H1 (cell line): ENCODE measurements at regions not wholly inside any gene's neighbourhood (a gene's known extent, or its start where the extent isn't known, plus 50 kb on each side); places are given as distances from the start of the nearest gene placed in this dataset.

ENCODE experiments used
- CTCF ChIA-PET: fragments of 300-600 bp; sonication (Branson Sonifier 250); formaldehyde crosslinking; loops from one replicate; lab custom pipeline; 2021; ENCODE audit not compliant: partially characterized antibody; lab: Charles Lee
- POLR2A ChIA-PET: fragments of 300-600 bp; sonication (Branson Sonifier 250); formaldehyde crosslinking; loops from one replicate; lab custom pipeline; 2021; ENCODE audit warnings: inconsistent platforms; ENCODE audit not compliant: partially characterized antibody; lab: Charles Lee
- DNase-seq, 2 experiments: peaks; one replicate each; pipeline versions ENCODE4 v3.0.0 to v3.0.0-alpha.2; 2010 to 2022; ENCODE audit warnings: low spot score in 2 of 2, low read depth in 1 of 2, mixed read lengths in 1 of 2
- FAIRE-seq: peaks from 2 replicates; lab custom pipeline; 2011; peaks lifted over from hg19 to GRCh38; lab: Jason Lieb, UNC
- H2AFZ ChIP-seq: 2 replicates; pipeline ENCODE4 v1.8.1; 2012; ENCODE audit warnings: low read length, inconsistent platforms
- H2AK5ac ChIP-seq: 2 replicates; pipeline ENCODE4 v1.6.1; 2013; ENCODE audit warnings: low read depth, low read length
- H2BK120ac ChIP-seq: replicated peaks from 2 replicates; pipeline ENCODE3; 2013; ENCODE audit warnings: low read depth, low read length, inconsistent platforms
- H2BK12ac ChIP-seq: 2 replicates; pipeline ENCODE4 v1.6.1; 2013; ENCODE audit warnings: low read depth, low read length
- H2BK15ac ChIP-seq: 2 replicates; pipeline ENCODE4 v1.6.1; 2013; ENCODE audit warnings: low read length
- H2BK20ac ChIP-seq: 2 replicates; pipeline ENCODE4 v1.6.1; 2013; ENCODE audit warnings: low read length
- H2BK5ac ChIP-seq: 2 replicates; pipeline ENCODE4 v1.6.1; 2013; ENCODE audit warnings: low read depth, low read length
- H3K14ac ChIP-seq: 2 replicates; pipeline ENCODE4 v1.6.1; 2013; ENCODE audit warnings: inconsistent platforms; ENCODE audit not compliant: insufficient read length
- H3K18ac ChIP-seq: 2 replicates; pipeline ENCODE4 v1.6.1; 2013; ENCODE audit warnings: low read length; ENCODE audit errors: extremely low read depth
- H3K23ac ChIP-seq: 2 replicates; pipeline ENCODE4 v1.6.1; 2013; ENCODE audit warnings: inconsistent platforms; ENCODE audit not compliant: insufficient read length
- H3K23me2 ChIP-seq: 2 replicates; pipeline ENCODE4 v1.6.1; 2013; ENCODE audit warnings: low read depth, low read length
- H3K27ac ChIP-seq: 2 replicates; pipeline ENCODE4 v1.6.1; 2011; ENCODE audit warnings: low read depth, low read length, inconsistent platforms
- H3K27me3 ChIP-seq, 4 experiments: replicated peaks in 1 of 4; 1 replicate in 1 of 4; 2 replicates in 3 of 4; pipeline versions ENCODE4 v1.6.1 to v1.8.1; 2011 to 2013; ENCODE audit warnings: low read length in 3 of 4, mild to moderate bottlenecking in 3 of 4, inconsistent platforms in 2 of 4, mixed read lengths in 2 of 4, moderate library complexity in 1 of 4; ENCODE audit not compliant: control insufficient read depth in 3 of 4, insufficient read depth in 3 of 4; ENCODE audit errors: extremely low read depth in 1 of 4
- H3K36me3 ChIP-seq, 4 experiments: 2 replicates each; pipeline versions ENCODE4 v1.6.1 to v1.8.1; 2011 to 2013; ENCODE audit warnings: mild to moderate bottlenecking in 4 of 4, low read length in 3 of 4, moderate library complexity in 2 of 4, control low read depth in 1 of 4, inconsistent platforms in 1 of 4; ENCODE audit not compliant: insufficient read depth in 4 of 4, control insufficient read depth in 2 of 4
- H3K4ac ChIP-seq: replicated peaks from 2 replicates; pipeline ENCODE3; 2013; ENCODE audit warnings: low read length, low read depth, mixed read lengths, inconsistent platforms; ENCODE audit not compliant: insufficient read length
- H3K4me1 ChIP-seq, 4 experiments: replicated peaks in 1 of 4; 1 replicate in 1 of 4; 2 replicates in 3 of 4; pipeline versions ENCODE4 v1.6.1 to v1.8.1; 2011 to 2013; ENCODE audit warnings: low read length in 3 of 4, inconsistent platforms in 2 of 4, mixed read lengths in 1 of 4; ENCODE audit not compliant: insufficient read depth in 4 of 4, control insufficient read depth in 3 of 4
- H3K4me2 ChIP-seq, 2 experiments: 2 replicates each; pipeline versions ENCODE4 v1.6.1 to v1.8.1; 2011 to 2013; ENCODE audit warnings: low read depth in 2 of 2, low read length in 2 of 2, control low read depth in 1 of 2, inconsistent platforms in 1 of 2, mild to moderate bottlenecking in 1 of 2; ENCODE audit not compliant: insufficient read depth in 1 of 2
- H3K4me3 ChIP-seq, 4 experiments: fragments of 200-600, 300-600 bp in 1 of 4; sonication (generic), shearing (Covaris generic), sonication (Bioruptor Twin) in 1 of 4; 2 replicates each; pipeline versions ENCODE4 v1.5.1 to v1.8.1; 2011 to 2016; ENCODE audit warnings: low read length in 4 of 4, low read depth in 3 of 4, control low read depth in 2 of 4, inconsistent platforms in 2 of 4, mild to moderate bottlenecking in 2 of 4, mixed read lengths in 1 of 4, moderate library complexity in 1 of 4; ENCODE audit not compliant: insufficient read depth in 2 of 4; ENCODE audit errors: extremely low read depth in 1 of 4
- H3K56ac ChIP-seq: replicated peaks from 2 replicates; pipeline ENCODE3; 2013; ENCODE audit warnings: low read depth, mild to moderate bottlenecking, mixed read lengths, low read length, inconsistent platforms; ENCODE audit not compliant: insufficient read length
- H3K79me1 ChIP-seq: 2 replicates; pipeline ENCODE4 v1.6.1; 2013; ENCODE audit warnings: low read depth, low read length, control low read depth
- H3K79me2 ChIP-seq, 2 experiments: 2 replicates each; pipeline versions ENCODE4 v1.6.1 to v1.8.1; 2012 to 2013; ENCODE audit warnings: low read length in 2 of 2, mild to moderate bottlenecking in 2 of 2, inconsistent platforms in 1 of 2; ENCODE audit not compliant: insufficient read depth in 2 of 2, control insufficient read depth in 1 of 2
- H3K9ac ChIP-seq, 4 experiments: replicated peaks in 1 of 4; 1 replicate in 1 of 4; 2 replicates in 3 of 4; pipeline versions ENCODE4 v1.6.1 to v1.8.1; 2011 to 2013; ENCODE audit warnings: low read depth in 3 of 4, low read length in 3 of 4, control low read depth in 2 of 4, mild to moderate bottlenecking in 2 of 4, moderate library complexity in 2 of 4, inconsistent platforms in 1 of 4; ENCODE audit errors: extremely low read depth in 1 of 4
- H3K9me3 ChIP-seq, 2 experiments: 2 replicates each; pipeline versions ENCODE4 v1.6.1 to v1.8.1; 2012 to 2013; ENCODE audit warnings: mild to moderate bottlenecking in 2 of 2, moderate library complexity in 2 of 2, control low read depth in 1 of 2, inconsistent platforms in 1 of 2, low read depth in 1 of 2, low read length in 1 of 2, mixed read lengths in 1 of 2; ENCODE audit not compliant: insufficient read depth in 2 of 2
- H4K20me1 ChIP-seq, 2 experiments: replicated peaks in 1 of 2; 2 replicates each; pipeline versions ENCODE3 to v1.8.1; 2011 to 2013; ENCODE audit warnings: inconsistent platforms in 2 of 2, low read length in 2 of 2, mild to moderate bottlenecking in 1 of 2; ENCODE audit not compliant: insufficient read depth in 2 of 2, control insufficient read depth in 1 of 2
- H4K5ac ChIP-seq: 2 replicates; pipeline ENCODE4 v1.6.1; 2013; ENCODE audit warnings: low read length, low read depth, mixed read lengths, inconsistent platforms; ENCODE audit not compliant: insufficient read length
- H4K8ac ChIP-seq: 2 replicates; pipeline ENCODE4 v1.8.0; 2013; ENCODE audit warnings: mild to moderate bottlenecking, moderate library complexity, low read length, inconsistent platforms; ENCODE audit not compliant: insufficient read depth; ENCODE audit errors: extremely low read depth
- H4K91ac ChIP-seq: replicated peaks from 2 replicates; pipeline ENCODE3; 2013; ENCODE audit warnings: low read length, mixed read lengths, inconsistent platforms; ENCODE audit not compliant: insufficient read length
- MAFK ChIP-seq: IDR thresholded peaks from 2 replicates; pipeline ENCODE4 v1.6.1; 2012; ENCODE audit warnings: low read depth, mild to moderate bottlenecking, improper control_type of control experiment, low read length
- WGBS, 2 experiments: shearing (Covaris generic) in 1 of 2; methylation state at CpG; one replicate each; pipeline versions ENCODE4 v1.1.6 to v1.1.7; 2013 to 2015; ENCODE audit warnings: low lambda C conversion rate in 2 of 2, mixed read lengths in 2 of 2, inconsistent platforms in 1 of 2, low coverage in 1 of 2, missing lambda C conversion rate in 1 of 2; ENCODE audit not compliant: insufficient replicate concordance in 2 of 2, insufficient coverage in 1 of 2, insufficient read length in 1 of 2; ENCODE audit errors: extremely low coverage in 1 of 2, missing lambda C conversion rate in 1 of 2; 5-methylcytosine and 5-hydroxymethylcytosine counted together

GRCh38 chrX:69317721-69318120, 152.5 kb upstream of the PJA1 start:
- Histone ChIP-seq H4K91ac (no peak overlapping the region), H3K4me3 (no peak overlapping the region), H4K20me1 (no peaks in the 10 kb centered on the region), H3K4ac (no peak overlapping the region), H2AK5ac (no peak overlapping the region), H3K27ac (no peak overlapping the region), H2BK15ac (no peak overlapping the region), H3K23ac (no peak overlapping the region), H4K5ac (no peak overlapping the region), H3K79me2 (no peaks in the 10 kb centered on the region), H3K79me1 (no peaks in the 10 kb centered on the region), H3K23me2 (no peaks in the 10 kb centered on the region; the same call in 1 of the 2 replicates), H3K27me3 (peaks cover 0 to 4% (median 0%) of the 10 kb centered on the region in 4 experiments; a peak in 1 of 7 replicates), H2BK5ac (no peak overlapping the region), H3K4me1 (peaks cover 2 to 30% (median 11%) of the 10 kb centered on the region in 4 experiments; a peak in 5 of 7 replicates), H3K9ac (no peak overlapping the region), H2AFZ (no peak overlapping the region), H2BK12ac (no peak overlapping the region), H3K4me2 (no peak overlapping the region), H2BK120ac (no peak overlapping the region), H4K8ac (no peak overlapping the region), H3K9me3 (no peaks in the 10 kb centered on the region), H3K36me3 (no peaks in the 10 kb centered on the region), H2BK20ac (no peak overlapping the region), H3K14ac (no peak overlapping the region), H3K56ac (no peak overlapping the region), H3K18ac (no peak overlapping the region)
- no peak for TF ChIP-seq MAFK
- POLR2A ChIA-PET, result no interaction called here
- CTCF ChIA-PET, result no interaction called here
- WGBS, 2 experiments, result 60% methylated on average over 1 of the region's 2 CpGs; no CpG with 5 or more reads in 1 of the 2 experiments
- DNase-seq, result no peak
- FAIRE-seq, result no peak
